ENCODE measurements at regions not wholly inside any gene's neighbourhood (a gene's known extent, or its start where the extent isn't known, plus 50 kb on each side); places are given as distances from the start of the nearest gene placed in this dataset.
A peak's percentile ranks its signal among the peaks of the same experiment; 100 is the strongest.
"Not testable (repeated sequence)": the region's sequence is repeated elsewhere in the genome, so short reads cannot be mapped to it uniquely, and the experiment has no call there.

- not testable (repeated sequence) for DNase-seq (ENCODE audit: low read depth)
Measured at GRCh38 chr13:86253497-86253896, 454.3 kb upstream of the SLITRK6 start.

DNA sequence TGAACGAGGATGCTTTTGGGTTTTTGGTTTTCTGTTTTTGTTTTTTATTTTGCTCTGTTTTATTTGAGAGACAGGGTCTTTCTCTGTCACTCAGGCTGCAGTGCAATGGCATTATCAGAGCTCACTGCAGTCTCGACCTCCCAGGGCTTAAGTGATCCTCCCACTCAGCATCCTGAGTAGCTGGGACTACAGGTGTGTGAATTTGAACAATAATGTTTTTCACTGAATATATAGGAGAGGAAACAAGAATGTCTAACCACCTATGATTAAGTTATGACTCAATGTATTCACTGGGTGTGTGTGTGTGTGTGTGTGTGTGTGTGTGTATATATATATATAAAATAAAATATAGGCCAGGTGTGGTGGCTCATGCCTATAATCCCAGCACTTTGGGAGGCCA is 456.6 kb upstream of the SLITRK6 start:
- not testable (repeated sequence) for DNase-seq (ENCODE audit: low read depth)

- no peak for DNase-seq (ENCODE audit: low read depth)
Measured at GRCh38 chr13:86269511-86269910, 470.3 kb upstream of the SLITRK6 start.

DNA sequence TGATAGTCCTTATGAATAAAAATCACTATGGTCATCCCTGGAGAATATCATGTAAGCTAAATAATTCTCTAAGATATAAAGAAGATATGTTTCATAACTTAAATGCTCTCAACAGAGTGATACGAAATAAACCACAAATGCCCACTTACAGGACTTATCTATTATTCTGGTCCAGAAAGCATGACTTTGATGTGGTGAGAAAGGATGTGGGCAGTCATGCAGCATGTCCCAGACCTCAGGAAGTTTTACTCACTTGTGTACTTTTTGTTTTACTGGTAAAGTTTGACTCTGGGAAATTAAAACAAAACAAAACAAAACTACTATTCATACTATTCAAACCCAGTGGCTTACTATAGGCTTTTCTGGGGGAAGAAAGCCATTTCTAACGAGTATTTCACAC is 483.2 kb upstream of the SLITRK6 start:
- DNase-seq (ENCODE audit: low read depth) = peak; percentile 57

- no peak for DNase-seq (ENCODE audit: low read depth)
Measured at GRCh38 chr13:86283031-86283430, 483.8 kb upstream of the SLITRK6 start.

DNA sequence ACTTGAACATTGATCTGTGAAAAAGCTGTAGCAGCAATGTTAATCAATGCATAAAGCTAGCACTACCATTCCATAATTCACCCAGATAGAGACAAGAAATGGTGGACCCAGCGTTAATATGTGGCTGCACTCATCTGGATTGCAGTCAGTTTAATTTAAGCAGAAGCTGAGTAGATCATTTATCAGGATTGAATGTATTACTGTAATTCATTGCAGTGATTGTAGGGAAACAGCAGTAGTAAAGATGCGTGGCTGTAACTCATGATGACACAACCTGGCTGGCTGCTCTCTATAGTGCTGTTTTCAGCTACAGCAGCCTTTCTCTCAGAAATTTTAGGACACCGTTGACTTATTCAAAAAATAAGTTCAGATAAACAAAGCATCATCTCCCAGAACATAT is 499.5 kb upstream of the SLITRK6 start:
- no peak for DNase-seq (ENCODE audit: low read depth)

GRCh38 chr13:86299128-86299527 is 499.9 kb upstream of the SLITRK6 start:
- no peak for DNase-seq (ENCODE audit: low read depth)

- no peak for DNase-seq (ENCODE audit: low read depth)
Measured at GRCh38 chr13:86309881-86310280, 510.7 kb upstream of the SLITRK6 start.

GRCh38 chr13:86313421-86313820 is 514.2 kb upstream of the SLITRK6 start:
- no peak for DNase-seq (ENCODE audit: low read depth)

DNA sequence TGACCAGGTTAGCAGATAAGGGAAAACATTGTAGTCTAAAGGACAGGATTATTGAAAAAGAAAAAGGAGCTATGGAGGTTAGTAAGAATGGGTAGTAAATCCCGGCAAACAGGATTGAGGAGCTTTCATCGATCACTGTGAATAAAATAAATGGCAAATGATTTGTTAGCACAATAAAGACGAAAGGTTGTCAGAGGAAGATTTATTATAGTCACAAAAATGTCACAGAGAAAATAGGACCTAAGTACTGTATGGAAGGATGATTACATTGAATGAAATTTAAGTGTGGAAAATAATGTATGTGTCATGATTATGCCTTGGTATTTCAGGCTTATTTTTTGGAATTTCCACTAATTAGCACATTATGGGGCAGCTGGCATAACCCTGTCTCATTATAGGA is 519.2 kb upstream of the SLITRK6 start:
- no peak for DNase-seq (ENCODE audit: low read depth)

- no peak for DNase-seq (ENCODE audit: low read depth)
Measured at GRCh38 chr13:86324191-86324590, 525.0 kb upstream of the SLITRK6 start.

DNA sequence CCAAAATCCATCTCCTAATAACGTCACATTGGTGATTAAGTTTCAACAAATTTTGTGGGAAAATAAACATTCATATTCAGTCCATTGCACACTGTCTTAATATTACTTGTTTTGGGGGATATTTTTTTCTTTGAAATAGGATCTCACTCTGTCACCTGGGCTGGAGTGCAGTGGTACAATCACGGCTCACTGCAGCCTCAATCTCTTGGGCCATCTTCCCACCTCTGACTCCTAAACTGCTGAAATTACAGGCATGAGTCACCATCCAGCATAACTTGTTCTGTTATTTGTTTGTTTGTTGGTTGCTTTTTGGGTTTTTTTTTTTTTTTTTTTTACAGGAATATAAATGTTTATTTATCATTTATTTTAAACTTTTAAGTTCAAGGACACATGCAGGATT is 556.1 kb upstream of the SLITRK6 start:
- DNase-seq (ENCODE audit: low read depth) = no peak

DNA sequence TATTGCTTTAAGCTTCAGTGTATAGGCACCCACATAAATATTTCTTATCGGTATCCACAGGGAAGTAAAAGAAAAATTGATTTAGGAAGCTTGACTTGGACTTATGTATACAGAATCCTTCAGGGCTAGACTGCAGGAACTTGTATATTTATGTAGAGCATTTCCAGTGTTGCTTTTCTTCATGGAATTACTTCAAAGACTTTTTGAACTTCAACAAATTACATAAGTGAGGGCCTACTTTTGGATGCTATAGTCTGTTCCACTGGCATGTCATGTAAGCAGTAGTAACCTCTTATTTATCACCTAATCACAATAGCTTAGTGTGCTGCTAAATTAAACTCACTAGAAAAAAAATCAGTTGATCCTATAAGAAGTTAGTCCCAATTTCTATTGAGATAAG is 557.9 kb upstream of the SLITRK6 start:
- DNase-seq (ENCODE audit: low read depth) = no peak

DNA sequence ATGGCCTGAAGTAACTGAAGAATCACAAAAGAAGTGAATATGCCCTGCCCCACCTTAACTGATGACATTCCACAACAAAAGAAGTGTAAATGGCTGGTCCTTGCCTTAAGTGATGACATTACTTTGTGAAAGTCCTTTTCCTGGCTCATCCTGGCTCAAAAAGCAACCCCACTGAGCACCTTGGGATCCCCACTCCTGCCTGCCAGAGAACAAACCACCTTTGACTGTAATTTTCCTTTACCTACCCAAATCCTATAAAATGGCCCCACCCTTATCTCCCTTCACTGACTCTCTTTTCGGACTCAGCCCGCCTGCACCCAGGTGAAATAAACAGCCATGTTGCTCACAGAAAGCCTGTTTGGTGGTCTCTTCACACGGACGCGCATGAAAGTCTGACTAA is 564.5 kb upstream of the SLITRK6 start:
- DNase-seq (ENCODE audit: low read depth) = not testable (repeated sequence)

GRCh38 chr13:86368924-86369323 is 569.7 kb upstream of the SLITRK6 start:
- no peak for DNase-seq (ENCODE audit: low read depth)

GRCh38 chr13:86377451-86377850 is 578.2 kb upstream of the SLITRK6 start:
- no peak for DNase-seq (ENCODE audit: low read depth)

GRCh38 chr13:86378628-86379027 is 579.4 kb upstream of the SLITRK6 start:
- DNase-seq (ENCODE audit: low read depth) = no peak

DNA sequence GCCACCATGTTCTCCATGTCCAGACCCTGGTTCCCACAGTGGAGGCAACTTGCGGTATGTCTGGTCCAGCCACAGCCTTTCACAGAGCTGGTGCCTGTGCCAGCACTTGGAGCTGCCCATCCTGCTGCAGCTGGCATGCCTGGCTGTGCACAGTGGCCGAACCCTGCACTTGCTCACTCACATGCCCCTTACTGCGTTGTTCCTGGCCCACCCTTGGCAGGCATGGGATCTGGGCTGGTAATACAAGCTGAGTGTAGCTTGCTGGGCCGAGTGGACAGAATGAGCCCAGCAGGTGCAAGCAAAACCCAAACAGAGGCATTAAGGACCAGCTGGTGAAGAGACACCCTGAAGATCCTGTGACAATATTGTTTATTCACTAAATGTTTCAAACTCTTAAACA is 583.9 kb upstream of the SLITRK6 start:
- no peak for DNase-seq (ENCODE audit: low read depth)

DNA sequence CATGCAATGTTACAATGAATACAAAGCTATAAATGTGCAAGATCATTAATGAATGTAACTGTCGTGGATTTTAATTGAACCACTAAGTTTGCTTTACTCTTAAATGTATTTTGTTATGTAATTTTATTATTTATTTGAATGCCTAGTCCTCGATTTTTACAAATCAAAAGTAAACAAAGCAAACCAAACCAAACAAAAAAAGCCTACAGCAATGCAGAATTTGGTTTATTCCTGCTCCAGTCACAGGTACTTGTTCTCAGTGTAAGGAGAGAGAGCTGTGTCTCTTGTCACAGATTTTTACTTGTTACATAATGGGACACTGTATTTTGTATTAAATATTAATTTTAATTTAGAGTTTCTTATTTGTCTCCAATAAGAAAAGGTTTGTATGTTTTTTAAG is 584.3 kb upstream of the SLITRK6 start:
- no peak for DNase-seq (ENCODE audit: low read depth)

GRCh38 chr13:86397635-86398034 is 598.4 kb upstream of the SLITRK6 start:
- DNase-seq (ENCODE audit: low read depth) = no peak

GRCh38 chr13:86399572-86399971 is 600.4 kb upstream of the SLITRK6 start:
- DNase-seq (ENCODE audit: low read depth) = no peak

DNA sequence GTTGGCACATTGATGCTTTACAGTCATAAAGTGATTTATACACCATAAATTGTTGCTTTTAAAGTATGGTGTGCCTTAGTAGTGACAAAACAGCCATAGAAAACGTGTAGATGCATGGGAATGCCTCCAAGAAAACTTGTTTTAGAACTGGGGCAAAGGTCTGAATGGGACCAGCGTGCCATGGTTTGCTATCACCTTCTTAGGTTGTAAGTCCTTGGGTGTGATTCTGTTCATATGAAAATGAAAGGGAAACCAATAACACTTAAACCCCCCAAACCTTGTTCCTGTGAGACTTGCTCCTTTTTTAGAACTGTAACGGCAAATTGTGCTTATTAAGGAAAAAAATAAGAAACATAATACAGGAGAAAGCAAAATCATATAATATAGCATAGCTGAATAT is 603.3 kb upstream of the SLITRK6 start:
- no peak for DNase-seq (ENCODE audit: low read depth)

GRCh38 chr13:86403181-86403580 is 604.0 kb upstream of the SLITRK6 start:
- DNase-seq (ENCODE audit: low read depth) = no peak

GRCh38 chr13:86409466-86410241 is 610.4 kb upstream of the SLITRK6 start:
- DNase-seq (ENCODE audit: low read depth) = no peak
